ENCODE measurements at regions not wholly inside any gene's neighbourhood (a gene's known extent, or its start where the extent isn't known, plus 50 kb on each side); places are given as distances from the start of the nearest gene placed in this dataset.

DNA sequence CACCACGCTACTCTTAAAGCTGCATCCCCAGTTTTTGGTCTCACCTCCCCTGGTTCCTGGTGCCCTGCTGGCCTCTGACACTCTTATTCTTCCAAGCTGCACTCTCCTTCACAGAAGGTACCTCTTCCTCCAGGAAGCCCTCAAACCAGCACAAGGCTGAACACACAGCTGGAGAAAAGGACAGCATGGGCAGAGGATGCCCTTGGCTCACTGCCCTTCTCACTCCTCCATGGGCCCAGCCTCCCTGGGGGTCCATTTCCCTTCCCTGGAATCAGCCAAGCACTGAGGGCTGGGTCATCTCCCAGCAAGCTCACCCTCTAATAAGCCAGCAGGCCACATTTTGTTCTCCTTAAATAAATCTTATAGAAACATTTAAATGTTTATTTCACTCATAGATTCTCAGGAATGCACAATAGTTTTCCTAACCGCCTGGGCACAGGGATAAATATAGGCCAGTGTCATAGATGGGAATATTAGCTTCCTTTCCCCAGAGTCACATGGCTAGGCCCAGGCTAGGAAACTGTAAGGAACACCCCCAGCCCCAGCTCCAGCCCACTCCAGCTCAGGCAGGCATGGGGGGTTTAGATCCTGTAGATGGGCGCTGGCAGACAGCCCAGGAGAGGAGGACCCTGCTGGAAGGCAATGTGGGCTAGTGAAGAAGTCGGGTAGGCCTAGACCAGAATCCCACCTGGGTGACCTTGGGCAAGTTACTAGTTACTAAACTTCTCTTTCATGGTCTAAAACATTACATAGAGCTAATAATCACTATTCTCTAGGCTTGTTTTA, 51.5 kb downstream of the IRAG1 start:
- intact Hi-C loops (cut with DNase I): no loop called here
- no peak for DNase-seq
- ATAC-seq: no peak

DNA sequence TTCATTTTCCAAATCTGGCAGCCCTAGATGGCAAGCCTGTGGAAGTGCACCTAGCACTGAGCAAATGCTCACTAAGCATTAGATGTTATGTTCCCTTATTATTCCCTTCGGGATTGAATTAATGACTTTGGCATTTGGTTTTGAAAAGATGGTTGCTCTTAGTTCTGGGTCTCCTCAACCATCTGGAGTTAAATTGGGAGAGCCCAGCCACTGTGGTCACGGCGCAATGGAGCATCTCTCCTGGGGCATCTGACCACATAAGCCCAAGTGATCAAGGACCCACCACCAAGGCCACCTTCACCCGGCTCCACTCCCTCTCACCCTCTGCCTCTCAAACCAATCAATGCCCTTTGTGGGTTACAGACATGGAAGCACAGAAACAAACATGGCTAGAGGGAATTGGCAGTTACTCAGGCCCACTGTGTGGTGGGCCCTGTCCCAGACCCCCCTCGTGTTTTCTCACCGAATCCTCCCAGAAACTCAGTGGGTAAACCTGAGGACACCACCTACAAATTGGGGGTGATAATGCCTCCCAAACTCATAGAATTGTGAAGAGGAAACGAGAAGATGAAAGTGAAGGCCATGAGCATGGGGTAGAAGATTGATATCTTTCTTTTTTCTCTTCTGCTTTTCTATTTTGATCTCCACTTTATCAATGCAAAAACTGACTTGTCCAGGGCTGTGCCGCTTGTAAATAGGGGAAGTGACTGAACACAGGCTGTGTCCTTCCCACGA, 52.2 kb downstream of the IRAG1 start:
- ATAC-seq: peak in 1 of 2 donors; percentile 27
- no peak for DNase-seq
- intact Hi-C loops (cut with DNase I): no loop called here

GRCh38 chr11:10640308-10640707, 53.2 kb downstream of the IRAG1 start:
- no peak for ATAC-seq
- DNase-seq: no peak
- intact Hi-C loops (cut with DNase I): no loop called here

- ATAC-seq (no peak), DNase-seq (no peak)
- intact Hi-C loops (cut with DNase I): no loop called here
Measured at GRCh38 chr11:10639350-10639749, 54.2 kb downstream of the IRAG1 start.

GRCh38 chr11:10638316-10638925, 55.1 kb downstream of the IRAG1 start:
- ATAC-seq (peak; percentile 43 to 55), DNase-seq (no peak)
- intact Hi-C loops (cut with DNase I): no loop called here

DNA sequence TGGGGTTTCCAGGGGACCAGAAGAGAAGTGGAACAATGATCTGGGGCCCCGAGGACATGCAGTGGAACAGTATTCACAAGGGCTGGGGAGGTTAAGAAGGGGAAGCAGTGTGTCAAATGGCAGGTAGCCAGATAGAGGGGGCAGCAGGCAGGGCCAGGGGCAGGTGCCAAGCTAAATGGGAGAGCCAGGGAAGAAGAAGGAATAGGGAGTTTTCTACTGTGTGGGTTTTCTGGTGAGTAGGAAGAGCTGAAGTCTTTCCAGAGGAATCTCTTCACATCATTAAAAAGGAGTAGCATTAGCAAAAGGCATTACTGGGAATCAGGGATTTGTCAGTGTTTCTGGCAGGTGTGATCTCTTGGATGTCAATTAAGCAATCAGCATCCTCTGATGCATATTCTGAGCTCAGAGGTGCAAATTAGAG, 55.8 kb downstream of the IRAG1 start:
- ATAC-seq (no peak), DNase-seq (no peak)
- intact Hi-C loops (cut with DNase I): no loop called here

GRCh38 chr11:10634407-10634806, 59.1 kb downstream of the IRAG1 start:
- ATAC-seq: no peak
- intact Hi-C loops (cut with DNase I): no loop called here
- no peak for DNase-seq

DNA sequence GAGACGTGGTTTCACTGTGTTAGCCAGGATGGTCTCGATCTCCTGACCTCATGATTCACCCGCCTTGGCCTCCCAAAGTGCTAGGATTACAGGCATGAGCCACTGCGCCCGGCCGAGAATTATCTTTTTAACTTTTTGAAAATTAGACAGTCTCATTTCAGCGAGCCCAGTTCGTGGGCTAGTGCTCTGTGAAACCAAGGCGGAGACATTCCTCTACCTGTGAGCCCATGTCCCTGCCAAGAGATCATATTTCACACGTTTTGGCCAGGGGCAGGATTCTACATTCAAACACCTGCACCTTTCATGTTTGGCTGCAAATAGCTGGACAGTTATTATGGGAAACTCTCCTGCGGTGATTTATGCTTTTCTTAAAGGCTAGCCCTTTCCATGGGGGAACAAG, 60.3 kb downstream of the IRAG1 start:
- intact Hi-C loops (cut with DNase I): no loop called here
- no peak for DNase-seq
- no peak for ATAC-seq

DNA sequence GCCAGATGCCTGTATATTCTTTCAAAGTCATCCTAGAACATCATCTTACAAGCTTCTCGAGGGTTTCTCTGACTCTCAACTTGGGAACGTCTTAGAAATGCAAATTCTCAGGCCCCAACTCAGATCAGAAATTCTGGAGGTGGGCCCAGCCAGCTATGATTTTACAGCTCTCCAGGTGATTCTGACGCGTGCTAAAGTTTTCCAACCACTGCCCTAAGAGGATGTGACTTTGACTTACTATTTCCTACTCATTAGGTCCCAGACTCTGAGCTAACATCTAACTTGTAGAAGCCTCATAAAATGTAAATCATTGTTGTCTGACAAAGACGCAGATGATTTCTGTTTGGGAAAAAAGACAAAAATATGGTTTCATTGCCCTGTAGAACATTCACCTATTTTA, 61.1 kb downstream of the IRAG1 start:
- ATAC-seq (no peak), DNase-seq (no peak)
- intact Hi-C loops (cut with DNase I): no loop called here

GRCh38 chr11:10631761-10632160, 61.8 kb downstream of the IRAG1 start:
- no peak for DNase-seq
- intact Hi-C loops (cut with DNase I): no loop called here

DNA sequence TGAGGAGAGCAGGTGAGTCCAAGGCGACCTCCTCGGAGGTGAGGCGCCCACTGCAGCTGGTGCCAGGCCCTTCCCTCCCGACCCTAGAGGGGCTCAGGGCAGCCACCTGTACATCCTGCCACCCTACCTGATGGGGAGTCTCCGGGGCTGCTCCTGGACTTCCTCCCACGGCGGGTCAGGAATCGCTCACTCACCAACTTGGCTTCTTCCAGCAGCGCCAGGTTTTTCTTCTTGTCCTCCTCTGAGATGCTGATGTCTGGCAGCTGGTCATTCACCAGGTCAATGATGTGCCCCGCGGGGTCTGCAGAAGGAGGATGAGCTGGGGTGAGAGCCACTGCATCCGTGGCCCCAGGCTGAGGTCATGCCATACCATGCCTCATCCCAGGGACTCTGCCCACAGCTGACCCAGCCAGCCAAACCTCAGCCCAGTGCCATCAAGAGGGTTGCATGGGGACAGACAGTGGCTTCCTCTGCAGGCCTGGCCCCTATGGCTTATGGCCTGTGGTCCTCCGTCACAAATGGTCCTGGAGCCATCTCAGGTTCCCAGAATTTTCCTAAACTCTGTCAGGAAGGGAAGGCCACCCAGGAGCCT, 61.0 kb upstream of the LYVE1 start:
- ATAC-seq (no peak), DNase-seq (no peak)
- intact Hi-C loops (cut with DNase I): no loop called here

More at GRCh38 chr11:10631761-10632160, 61.8 kb downstream of the IRAG1 start:
- no peak for ATAC-seq

DNA sequence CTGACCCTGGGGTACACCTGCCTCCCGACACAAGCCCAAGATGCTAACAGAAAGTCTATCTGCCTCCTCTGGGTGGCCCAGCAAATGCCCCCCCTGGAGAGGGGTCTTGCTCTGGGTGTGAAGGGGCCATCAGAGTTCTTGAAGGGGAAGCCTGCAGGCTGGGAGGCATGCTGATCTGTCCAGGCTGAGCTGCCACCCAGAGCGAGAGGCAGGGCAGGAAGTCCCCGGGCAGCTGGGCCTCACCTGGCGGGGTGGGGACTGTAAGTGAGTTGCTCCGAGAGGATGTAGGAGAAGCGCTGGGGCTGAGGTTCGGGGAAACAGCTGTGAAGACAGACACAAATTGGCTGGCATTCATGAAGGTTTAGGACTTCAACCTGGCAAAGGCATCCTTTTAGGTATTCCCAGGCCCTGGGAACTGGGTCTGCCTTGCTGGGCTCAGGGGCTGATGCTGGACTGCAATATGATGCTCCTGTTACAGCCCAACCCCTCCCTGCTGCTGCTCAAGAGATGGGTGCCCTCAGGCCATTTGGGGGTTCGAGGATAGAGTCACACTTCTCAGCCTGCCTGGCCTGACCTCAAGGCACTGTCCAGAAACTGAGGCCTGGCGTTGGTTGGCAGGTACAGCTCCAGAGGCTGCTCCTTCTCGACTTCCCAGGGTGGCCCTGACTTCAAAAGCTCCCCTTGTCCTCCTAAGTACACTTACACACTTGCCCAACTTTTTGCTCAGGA, 60.2 kb upstream of the LYVE1 start:
- ATAC-seq: no peak
- intact Hi-C loops (cut with DNase I): no loop called here
- DNase-seq: no peak

- intact Hi-C loops (cut with DNase I): no loop called here
Measured at GRCh38 chr11:10627816-10628215, 59.4 kb upstream of the LYVE1 start.

DNA sequence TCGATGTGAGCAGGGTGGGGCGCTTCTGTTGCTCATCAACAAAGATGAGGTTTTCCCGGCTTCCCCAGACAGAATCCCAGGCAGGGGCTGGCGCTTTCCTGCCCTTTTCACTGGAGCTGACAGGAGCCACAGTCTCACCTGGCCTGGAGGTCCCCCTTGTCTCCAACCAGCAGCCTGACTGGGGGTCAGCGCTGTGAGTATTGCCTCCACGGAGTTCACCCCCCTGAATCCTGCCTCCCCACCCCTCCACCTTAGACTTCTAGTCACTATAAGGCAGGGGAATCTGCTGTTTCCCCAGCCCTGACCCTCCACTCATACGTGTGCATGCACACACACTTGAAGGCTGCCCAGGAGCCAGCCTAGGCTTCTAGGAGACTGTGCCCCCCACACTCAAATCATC, 58.8 kb upstream of the LYVE1 start:
- no peak for DNase-seq
- intact Hi-C loops (cut with DNase I): no loop called here
- ATAC-seq: no peak

More at GRCh38 chr11:10627816-10628215, 59.4 kb upstream of the LYVE1 start:
- no peak for ATAC-seq
- no peak for DNase-seq

DNA sequence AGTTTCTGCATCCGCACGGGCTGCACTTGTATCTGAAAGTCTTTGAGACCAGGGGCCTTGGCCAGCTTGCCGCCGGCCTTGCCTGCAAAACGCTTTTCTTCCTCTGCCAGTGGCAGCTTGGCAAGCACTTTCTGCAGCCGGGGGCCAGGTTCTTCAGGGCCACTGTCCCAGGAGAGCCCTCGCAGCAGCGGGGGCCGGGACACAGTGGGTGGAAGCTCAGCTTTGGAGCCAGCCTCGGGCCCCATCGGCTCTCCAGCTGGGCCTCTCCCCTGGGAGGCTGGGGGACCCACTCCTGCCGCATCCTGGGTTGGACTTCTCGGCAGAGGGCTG, 57.5 kb upstream of the LYVE1 start:
- DNase-seq (no peak), ATAC-seq (peak in 1 of 2 donors; percentile 47)
- intact Hi-C loops (cut with DNase I): no loop called here

DNA sequence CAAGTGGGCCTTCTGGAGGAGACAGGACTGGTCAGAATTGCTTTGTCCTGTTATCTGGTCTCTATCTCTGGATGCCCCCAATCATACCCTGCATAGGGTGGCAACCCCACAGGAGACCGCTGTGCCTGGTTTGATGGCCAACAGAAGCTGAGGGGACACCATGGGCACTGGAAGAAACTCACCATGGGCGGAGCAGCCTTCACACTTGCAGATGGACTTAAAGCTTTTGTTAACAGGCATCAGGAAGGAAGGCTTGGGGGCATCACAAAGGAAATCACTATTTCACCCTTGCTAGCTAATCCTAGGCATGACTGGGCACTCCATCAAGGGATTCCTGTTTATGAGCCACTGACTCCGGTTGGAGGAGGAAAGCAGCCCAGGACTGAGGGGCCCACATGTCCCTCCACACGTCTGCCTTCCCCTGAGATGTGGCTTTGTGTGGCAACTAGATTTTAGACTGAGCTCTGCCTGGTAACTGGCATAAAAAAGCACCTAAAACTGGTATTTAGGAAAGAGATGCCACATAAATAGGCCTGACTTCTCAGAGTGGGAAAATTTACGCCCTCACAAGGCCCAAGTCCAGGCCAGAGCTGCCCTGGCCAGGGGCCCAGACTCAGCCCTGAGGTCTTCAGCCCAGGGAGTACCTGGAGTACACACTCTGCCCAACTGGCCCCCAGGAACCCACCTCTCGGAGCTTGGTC, 57.0 kb upstream of the LYVE1 start:
- ATAC-seq (peak in 1 of 2 donors; percentile 24), DNase-seq (no peak)
- intact Hi-C loops (cut with DNase I): no loop called here

- ATAC-seq: peak; percentile 47 to 52
- intact Hi-C loops (cut with DNase I): loop anchor here in 1 of 2 donors (5.0 kb wide), 1 partner anchor 113 kb away; no protein-coding TSS in a partner anchor
- peak; percentile 36 for DNase-seq
Measured at GRCh38 chr11:10623797-10624761, 55.6 kb upstream of the LYVE1 start.

Measured in left cardiac atrium (tissue), 4 donors.